Fibroblast of lung (primary cell): ENCODE measurements at regions not wholly inside any gene's neighbourhood (a gene's known extent, or its start where the extent isn't known, plus 50 kb on each side); places are given as distances from the start of the nearest gene placed in this dataset.

ENCODE experiments used
- EZH2 ChIP-seq: IDR thresholded peaks from 2 replicates; pipeline ENCODE4 v1.5.1; 2012; ENCODE audit warnings: low read length, control low read depth, mild to moderate bottlenecking; ENCODE audit errors: missing control alignments
- TF ChIP-seq, protein P1 (sequence below), 2 donors: IDR thresholded peaks in 1 of 2; conservative IDR thresholded peaks in 1 of 2; 1 replicate in 1 of 2; 2 replicates in 1 of 2; pipeline ENCODE4 v1.5.1; 2011 to 2012; ENCODE audit warnings: low read length in 2 of 2, control low read depth in 1 of 2, inconsistent platforms in 1 of 2, low read depth in 1 of 2, mild to moderate bottlenecking in 1 of 2

DNA sequence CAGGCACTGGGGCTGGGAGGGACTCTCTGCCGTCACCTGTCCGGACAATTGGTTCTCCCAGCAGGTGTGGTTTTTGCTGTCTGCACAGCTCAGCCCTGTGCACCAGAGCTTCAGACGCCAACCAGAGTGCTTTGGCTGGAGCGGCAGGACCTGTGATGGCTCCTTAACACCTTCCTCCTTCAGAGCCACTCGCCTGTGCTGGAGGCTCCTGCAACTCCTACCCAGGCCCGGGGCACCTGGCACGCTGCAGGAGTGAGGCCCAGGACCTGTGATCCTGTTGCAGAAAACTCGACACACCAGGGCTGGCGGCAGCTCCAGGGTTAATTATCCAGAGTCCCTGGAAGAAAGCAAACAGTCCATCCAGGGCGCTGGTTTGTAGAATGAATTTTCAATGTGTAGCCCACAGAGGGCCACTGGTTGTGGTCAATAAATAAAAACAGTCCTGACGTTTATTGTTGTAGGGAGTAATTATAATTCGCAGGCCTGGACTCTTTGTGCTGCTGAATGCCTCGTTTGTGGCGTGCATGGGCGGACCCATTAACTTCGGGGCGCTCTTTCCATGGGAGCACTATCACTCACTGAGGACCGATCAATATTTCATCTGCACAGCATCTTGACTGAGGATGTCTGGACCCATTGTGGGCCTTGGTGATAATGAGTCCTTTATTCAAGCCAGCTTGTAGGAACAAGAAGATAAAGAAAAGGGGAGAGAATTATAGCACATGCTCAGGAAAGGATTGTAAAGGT, 339.7 kb upstream of the IRX4 start:
- TF ChIP-seq, protein P1, sequence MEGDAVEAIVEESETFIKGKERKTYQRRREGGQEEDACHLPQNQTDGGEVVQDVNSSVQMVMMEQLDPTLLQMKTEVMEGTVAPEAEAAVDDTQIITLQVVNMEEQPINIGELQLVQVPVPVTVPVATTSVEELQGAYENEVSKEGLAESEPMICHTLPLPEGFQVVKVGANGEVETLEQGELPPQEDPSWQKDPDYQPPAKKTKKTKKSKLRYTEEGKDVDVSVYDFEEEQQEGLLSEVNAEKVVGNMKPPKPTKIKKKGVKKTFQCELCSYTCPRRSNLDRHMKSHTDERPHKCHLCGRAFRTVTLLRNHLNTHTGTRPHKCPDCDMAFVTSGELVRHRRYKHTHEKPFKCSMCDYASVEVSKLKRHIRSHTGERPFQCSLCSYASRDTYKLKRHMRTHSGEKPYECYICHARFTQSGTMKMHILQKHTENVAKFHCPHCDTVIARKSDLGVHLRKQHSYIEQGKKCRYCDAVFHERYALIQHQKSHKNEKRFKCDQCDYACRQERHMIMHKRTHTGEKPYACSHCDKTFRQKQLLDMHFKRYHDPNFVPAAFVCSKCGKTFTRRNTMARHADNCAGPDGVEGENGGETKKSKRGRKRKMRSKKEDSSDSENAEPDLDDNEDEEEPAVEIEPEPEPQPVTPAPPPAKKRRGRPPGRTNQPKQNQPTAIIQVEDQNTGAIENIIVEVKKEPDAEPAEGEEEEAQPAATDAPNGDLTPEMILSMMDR (conservative IDR thresholded peaks at IDR 0.05 in 1 of 2, IDR thresholded peaks at IDR 0.05 in 1 of 2; ENCODE audit: low read depth in 1 of 2, low read length in 2 of 2), result no peak
- no peak for TF ChIP-seq EZH2
